ENCODE measurements at regions not wholly inside any gene's neighbourhood (a gene's known extent, or its start where the extent isn't known, plus 50 kb on each side); places are given as distances from the start of the nearest gene placed in this dataset.
"Not testable (repeated sequence)": the region's sequence is repeated elsewhere in the genome, so short reads cannot be mapped to it uniquely, and the experiment has no call there.

DNA sequence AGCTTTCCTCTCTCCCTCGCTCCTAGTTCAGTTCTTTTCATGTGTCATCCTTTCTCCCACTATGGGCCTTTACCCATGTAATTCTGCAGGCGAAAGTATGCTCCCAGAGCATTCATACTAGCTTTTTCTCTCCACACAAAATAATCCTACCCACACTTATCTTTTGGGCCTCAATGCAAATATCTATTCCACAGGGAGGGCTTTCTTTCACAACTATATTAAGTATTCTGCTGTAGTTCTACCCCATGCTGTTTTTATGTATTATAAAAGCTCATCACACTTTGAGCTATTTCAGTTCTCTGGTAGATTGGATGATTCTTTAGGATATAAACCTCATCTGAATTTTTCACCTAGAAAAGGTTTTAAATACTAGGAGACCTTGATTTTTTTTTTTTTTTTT, 774.6 kb upstream of the CRIM1 start:
- DNase-seq (ENCODE audit: low read depth in 2 of 2) = no peak

DNA sequence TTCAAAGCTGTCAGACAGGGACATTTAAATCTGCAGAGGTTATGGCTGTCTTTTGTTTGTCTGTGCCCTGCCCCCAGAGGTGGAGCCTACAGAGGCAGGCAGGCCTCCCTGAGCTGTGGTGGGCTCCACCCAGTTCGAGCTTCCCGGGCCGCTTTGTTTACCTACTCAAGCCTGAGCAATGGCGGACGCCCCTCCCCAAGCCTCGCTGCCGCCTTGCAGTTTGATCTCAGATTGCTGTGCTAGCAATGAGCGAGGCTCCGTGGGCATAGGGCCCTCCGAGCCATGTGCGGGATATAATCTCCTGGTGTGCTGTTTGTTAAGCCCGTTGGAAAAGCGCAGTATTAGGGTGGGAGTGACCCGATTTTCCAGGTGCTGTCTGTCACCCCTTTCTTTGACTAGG, 787.0 kb upstream of the CRIM1 start:
- not testable (repeated sequence) for DNase-seq (ENCODE audit: low read depth in 2 of 2)

- no peak for DNase-seq (ENCODE audit: low read depth in 2 of 2)
These were observed 793.1 kb upstream of the CRIM1 start for GRCh38 chr2:35562488-35562887.

GRCh38 chr2:35548171-35548570, 807.4 kb upstream of the CRIM1 start:
- DNase-seq (ENCODE audit: low read depth in 2 of 2) = no peak

GRCh38 chr2:35545301-35545700, 810.3 kb upstream of the CRIM1 start:
- no peak for DNase-seq (ENCODE audit: low read depth in 2 of 2)

DNA sequence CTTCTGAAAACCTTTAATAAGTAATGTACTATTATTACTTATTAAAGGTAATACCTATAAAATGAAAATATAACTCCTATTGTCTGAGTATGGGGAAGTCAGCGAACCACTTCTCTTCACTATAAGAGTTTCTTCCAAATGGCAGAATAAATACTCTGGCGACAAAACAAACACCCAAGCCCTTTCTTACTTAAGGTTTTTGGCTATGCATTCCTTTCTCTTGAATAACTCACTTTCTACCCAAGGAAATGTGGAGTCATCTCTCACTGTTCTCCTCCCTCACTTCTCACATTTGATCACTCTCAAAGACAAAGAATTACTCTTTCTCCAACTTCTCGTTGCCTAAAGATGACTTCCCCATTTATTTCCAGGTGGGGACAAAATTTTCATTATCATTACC, 816.8 kb upstream of the CRIM1 start:
- no peak for DNase-seq (ENCODE audit: low read depth in 2 of 2)

- DNase-seq (ENCODE audit: low read depth in 2 of 2) = no peak
These were observed 824.9 kb upstream of the CRIM1 start for GRCh38 chr2:35530615-35531135.

DNA sequence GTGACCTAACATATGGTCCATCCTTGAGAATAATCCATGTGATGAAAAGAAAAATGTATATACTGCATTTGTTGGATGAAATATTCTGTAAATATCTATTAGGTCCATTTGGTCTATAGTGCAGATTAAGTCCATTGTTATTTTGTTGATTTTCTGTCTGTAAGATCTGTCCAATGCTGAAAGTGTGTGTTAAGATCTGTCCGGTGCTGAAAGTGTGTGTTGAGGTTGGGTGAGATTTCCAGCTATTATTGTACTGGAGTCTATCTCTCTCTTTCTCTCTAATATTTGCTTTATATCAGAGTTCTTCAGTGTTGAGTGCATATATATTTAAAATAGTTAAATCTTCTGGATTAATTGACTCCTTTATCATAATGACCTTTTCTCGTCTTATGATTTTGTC, 828.8 kb upstream of the CRIM1 start:
- no peak for DNase-seq (ENCODE audit: low read depth in 2 of 2)

DNA sequence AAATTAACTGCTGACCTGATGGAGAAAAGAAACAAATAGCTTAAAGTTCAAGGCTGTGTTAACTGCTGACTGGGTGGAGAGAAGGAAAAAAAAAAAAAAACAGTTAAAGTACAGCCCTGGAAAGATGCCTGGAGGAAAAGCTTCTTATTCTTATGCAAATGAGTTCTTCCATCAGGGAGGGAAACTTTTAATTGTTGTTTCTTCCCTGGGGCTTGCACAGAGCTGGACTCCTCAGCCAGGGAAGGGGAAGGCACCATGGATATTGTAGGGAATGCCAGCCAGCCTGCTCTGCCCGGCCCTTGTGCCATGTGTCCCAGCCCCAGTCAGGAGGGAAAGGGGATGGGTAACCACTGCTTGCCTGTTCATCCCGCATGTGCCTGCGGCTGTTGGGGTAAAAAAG, 833.1 kb upstream of the CRIM1 start:
- no peak for DNase-seq (ENCODE audit: low read depth in 2 of 2)

DNA sequence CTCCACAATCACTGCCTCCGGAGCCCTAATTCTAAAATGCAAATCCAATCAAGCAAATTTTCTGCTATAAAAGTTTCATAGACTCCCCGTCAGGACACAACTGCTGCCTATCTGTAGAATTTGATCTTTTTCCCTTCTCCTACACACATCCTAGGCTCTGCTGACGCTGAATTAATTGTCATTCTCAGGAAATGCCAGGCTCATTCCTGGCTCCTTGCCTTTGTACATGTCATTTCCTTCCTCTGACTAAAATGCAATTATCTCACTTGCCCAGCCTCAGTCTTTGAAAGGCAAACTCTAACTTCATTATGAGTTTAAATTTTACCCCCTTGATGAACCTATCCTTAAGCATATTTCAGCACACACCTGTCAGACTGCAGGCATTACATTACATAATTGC, 844.9 kb upstream of the CRIM1 start:
- no peak for DNase-seq (ENCODE audit: low read depth in 2 of 2)

GRCh38 chr2:35508601-35509000, 847.0 kb upstream of the CRIM1 start:
- no peak for DNase-seq (ENCODE audit: low read depth in 2 of 2)

DNA sequence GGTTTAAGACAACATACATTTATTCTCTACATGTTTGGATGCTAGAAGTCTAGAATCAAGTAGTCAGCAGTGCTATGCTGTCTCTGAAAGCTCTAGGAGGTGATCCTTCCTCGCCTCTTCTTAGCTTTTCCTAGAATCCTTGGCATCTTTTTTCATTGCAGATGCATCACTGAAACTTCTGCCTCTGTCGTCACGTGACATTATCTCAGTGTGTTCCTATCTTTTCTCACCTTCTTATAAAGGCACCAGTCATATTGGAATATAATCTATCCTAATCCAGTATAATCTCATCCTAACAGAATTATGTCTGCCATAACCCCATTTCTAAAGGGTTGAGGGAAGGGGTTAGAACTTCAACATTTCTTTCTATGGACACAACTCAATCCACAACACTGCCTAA, 851.2 kb upstream of the CRIM1 start:
- DNase-seq (ENCODE audit: low read depth in 2 of 2) = no peak

DNA sequence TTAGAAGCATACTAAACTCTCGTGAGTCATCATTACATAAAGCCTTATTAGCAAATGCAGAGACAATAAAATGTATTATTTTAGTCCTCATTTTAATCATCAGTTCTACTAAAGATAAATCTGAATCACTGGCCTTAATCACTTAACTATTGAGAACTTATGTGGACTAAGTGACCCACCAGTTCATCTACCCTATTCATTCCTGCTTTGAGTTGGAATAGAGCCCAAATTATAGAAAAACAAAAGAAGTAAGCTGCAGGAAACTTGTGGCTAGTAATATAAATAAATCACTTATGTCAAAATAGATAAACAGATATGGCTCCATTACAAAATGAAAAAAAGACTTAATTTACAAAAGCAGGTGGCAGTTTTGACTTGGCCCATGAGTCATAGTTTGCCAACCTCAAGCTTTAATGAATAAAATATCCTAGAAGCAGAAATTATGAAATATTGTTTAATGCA, 851.8 kb upstream of the CRIM1 start:
- no peak for DNase-seq (ENCODE audit: low read depth in 2 of 2)

DNA sequence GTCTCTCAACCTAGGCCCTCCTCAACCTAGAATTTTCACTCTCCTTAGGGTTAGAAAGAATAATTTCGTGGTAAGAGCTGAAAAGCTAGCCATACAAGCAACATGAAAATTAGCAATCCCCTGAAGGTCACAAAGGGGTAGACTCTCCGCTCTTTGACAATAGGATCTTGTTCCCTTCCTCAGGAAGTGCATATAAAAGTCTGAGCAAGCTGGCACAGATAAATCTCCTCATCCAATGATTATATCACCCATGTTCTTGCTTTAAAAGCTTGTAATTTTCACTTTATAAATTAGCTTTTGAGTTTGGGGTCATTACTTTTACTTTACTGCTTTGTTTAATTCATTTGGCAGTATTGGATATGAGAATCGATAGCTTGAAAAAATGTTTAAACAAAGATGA, 852.3 kb upstream of the CRIM1 start:
- no peak for DNase-seq (ENCODE audit: low read depth in 2 of 2)

DNA sequence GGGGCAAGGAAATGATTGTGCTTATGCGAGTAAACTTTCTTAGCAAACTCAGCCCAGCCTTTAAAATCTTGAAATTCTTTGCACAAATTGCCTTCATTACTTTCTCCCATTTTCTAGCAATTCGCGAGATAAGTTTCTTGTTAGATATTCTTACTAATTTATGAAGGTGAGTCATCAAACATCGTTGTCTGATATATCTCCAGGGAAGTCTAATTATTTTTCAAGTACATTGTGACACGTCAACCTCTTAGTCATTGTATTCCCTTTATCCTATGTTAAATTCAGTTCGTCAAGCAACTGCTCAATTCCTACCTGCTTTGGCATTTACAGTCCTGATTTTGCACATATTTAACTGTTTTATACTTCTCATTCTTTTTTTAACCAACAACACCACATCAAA, 854.5 kb upstream of the CRIM1 start:
- no peak for DNase-seq (ENCODE audit: low read depth in 2 of 2)

- no peak for DNase-seq (ENCODE audit: low read depth in 2 of 2)
These were observed 859.6 kb upstream of the CRIM1 start for GRCh38 chr2:35496022-35496421.

DNA sequence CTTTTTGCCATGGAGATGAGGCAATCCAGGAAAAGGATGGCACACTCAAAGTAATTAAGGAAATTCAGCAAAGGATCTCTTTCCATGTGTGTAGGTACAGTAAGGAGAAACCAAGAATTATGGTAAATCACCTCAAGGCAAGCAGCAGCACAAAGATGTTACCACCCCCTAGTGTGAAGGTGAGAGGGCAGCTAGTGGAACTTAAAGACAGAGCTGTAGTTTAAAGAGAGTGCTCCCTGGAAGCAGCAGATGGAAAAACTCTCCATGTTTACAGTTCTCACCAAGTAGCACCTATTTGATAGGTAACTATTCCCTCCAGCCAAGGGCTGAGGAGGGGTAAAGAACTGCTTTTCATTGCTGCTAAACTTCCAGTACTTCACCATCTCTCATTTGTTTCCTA, 860.4 kb upstream of the CRIM1 start:
- DNase-seq (ENCODE audit: low read depth in 2 of 2) = no peak

GRCh38 chr2:35478121-35478520, 877.5 kb upstream of the CRIM1 start:
- DNase-seq (ENCODE audit: low read depth in 2 of 2) = not testable (repeated sequence)

DNA sequence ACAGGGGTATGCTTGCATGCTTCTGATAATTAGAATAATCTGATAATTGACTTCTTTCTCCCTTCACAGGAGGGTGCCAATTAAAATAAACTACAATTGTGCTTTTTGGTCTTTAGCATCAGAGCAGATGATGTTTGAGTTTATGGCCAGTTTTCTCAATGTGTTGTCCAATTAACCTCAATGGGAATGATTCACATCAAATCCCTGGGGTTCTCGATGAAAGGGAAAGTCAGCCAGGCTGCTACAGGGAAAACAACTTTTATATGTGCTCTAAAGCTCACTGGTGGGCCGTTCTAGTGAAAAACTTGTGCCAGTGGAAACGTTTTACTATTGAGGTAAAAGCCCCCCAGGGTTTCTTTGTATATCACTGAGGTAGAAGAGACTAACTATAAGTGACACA, 887.3 kb upstream of the CRIM1 start:
- DNase-seq (ENCODE audit: low read depth in 2 of 2) = no peak

- no peak for DNase-seq (ENCODE audit: low read depth in 2 of 2)
These were observed 891.6 kb upstream of the CRIM1 start for GRCh38 chr2:35463805-35464596.

GRCh38 chr2:35462226-35462998, 893.2 kb upstream of the CRIM1 start:
- DNase-seq (ENCODE audit: low read depth in 2 of 2) = no peak

- no peak for DNase-seq (ENCODE audit: low read depth in 2 of 2)
These were observed 894.2 kb upstream of the CRIM1 start for GRCh38 chr2:35461406-35461805.

Measured in stimulated activated CD4-positive, alpha-beta T cell treated with anti-CD3 and anti-CD28 coated beads, Interleukin-4, amount 100 ng/mL, for 48 hours (primary cell).